Muscle layer of colon (tissue), 2 donors: ENCODE measurements at regions not wholly inside any gene's neighbourhood (a gene's known extent, or its start where the extent isn't known, plus 50 kb on each side); places are given as distances from the start of the nearest gene placed in this dataset.

ENCODE experiments used
- H3K27ac ChIP-seq: one replicate; pipeline ENCODE4 v1.7.0; 2013; ENCODE audit warnings: low read depth, mild to moderate bottlenecking, low read length, moderate library complexity
- H3K27me3 ChIP-seq, 2 donors: one replicate each; pipeline ENCODE4 v1.7.0; 2013; ENCODE audit warnings: low read length in 2 of 2, mild to moderate bottlenecking in 2 of 2; ENCODE audit not compliant: insufficient read depth in 2 of 2, control insufficient read depth in 1 of 2
- H3K36me3 ChIP-seq: one replicate; pipeline ENCODE4 v1.7.0; 2013; ENCODE audit warnings: mild to moderate bottlenecking, low read length; ENCODE audit not compliant: insufficient read depth
- H3K4me1 ChIP-seq: one replicate; pipeline ENCODE4 v1.7.0; 2013; ENCODE audit warnings: mild to moderate bottlenecking, low read length; ENCODE audit not compliant: insufficient read depth
- H3K4me3 ChIP-seq, 2 donors: one replicate each; pipeline ENCODE4 v1.7.0; 2013; ENCODE audit warnings: low read length in 2 of 2, low read depth in 1 of 2, mild to moderate bottlenecking in 1 of 2, moderate library complexity in 1 of 2
- H3K9ac ChIP-seq: one replicate; pipeline ENCODE4 v1.7.0; 2013; ENCODE audit warnings: low read length
- H3K9me3 ChIP-seq: one replicate; pipeline ENCODE4 v1.7.0; 2013; ENCODE audit warnings: mild to moderate bottlenecking, low read length
- donor health status: abdominal sarcoma.
- donor health status: Adenocarcinoma of cecum.

GRCh38 chr12:89880690-89881350 is 172.2 kb upstream of the ATP2B1 start:
- Histone ChIP-seq H3K9ac (no peak overlapping the region), H3K27me3 (no peaks in the 10 kb centered on the region), H3K36me3 (no peaks in the 10 kb centered on the region), H3K4me1 (no peaks in the 10 kb centered on the region), H3K9me3 (no peaks in the 10 kb centered on the region), H3K4me3 (no peak overlapping the region), H3K27ac (no peak overlapping the region)

- Histone ChIP-seq H3K27me3 (no peaks in the 10 kb centered on the region), H3K9ac (no peak overlapping the region), H3K36me3 (no peaks in the 10 kb centered on the region), H3K9me3 (no peaks in the 10 kb centered on the region), H3K27ac (no peak overlapping the region), H3K4me1 (no peaks in the 10 kb centered on the region), H3K4me3 (no peak overlapping the region)
Measured at GRCh38 chr12:89879766-89880165, 171.1 kb upstream of the ATP2B1 start.

- Histone ChIP-seq H3K27ac (no peak overlapping the region), H3K36me3 (no peaks in the 10 kb centered on the region)
Measured at GRCh38 chr12:89878950-89879349, 170.3 kb upstream of the ATP2B1 start.

DNA sequence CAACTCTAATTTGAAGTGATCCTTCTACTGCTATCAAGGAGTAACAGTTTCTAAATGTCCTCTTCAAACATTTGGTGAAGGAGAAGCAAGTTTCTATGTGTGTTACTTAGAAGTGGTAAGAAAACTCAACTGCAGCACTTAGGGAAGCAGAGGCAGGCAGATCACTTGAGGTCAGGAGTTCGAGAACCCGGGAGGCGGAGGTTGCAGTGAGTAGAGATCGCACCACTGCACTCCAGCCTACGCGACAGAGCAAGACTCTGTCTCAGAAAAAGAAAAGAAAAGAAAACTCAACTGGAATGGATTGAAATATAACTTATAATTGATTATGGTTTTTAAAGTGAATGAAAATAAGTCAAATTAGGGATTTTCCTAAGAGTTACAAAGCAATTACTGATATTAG is 169.7 kb upstream of the ATP2B1 start:
- Histone ChIP-seq H3K27ac (no peak overlapping the region), H3K9ac (no peak overlapping the region), H3K36me3 (no peaks in the 10 kb centered on the region), H3K4me1 (no peaks in the 10 kb centered on the region), H3K4me3 (no peak overlapping the region), H3K27me3 (no peaks in the 10 kb centered on the region), H3K9me3 (no peaks in the 10 kb centered on the region)

More at GRCh38 chr12:89878950-89879349, 170.3 kb upstream of the ATP2B1 start:
- Histone ChIP-seq H3K27me3 (no peaks in the 10 kb centered on the region), H3K4me1 (no peaks in the 10 kb centered on the region), H3K9ac (no peak overlapping the region), H3K9me3 (no peaks in the 10 kb centered on the region), H3K4me3 (no peak overlapping the region)

DNA sequence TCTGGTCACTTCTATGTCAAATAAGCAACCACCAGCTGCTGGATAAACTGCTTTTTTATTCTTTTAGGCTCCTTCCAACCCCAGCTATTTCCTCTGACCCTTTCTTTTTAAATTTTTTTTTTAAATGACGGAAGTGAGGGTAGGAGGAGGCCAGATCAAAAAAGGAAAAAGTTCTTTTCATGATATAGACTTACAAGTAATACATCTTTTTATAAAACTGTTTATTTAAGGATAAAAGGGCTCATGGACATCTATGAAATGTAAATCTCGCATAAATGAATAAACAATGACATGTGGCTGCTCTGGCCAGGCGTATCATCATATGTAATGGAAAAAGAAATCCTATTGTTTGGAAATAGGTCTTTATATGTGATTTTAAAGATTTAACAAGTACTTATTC is 169.0 kb upstream of the ATP2B1 start:
- Histone ChIP-seq H3K4me1 (no peaks in the 10 kb centered on the region), H3K9me3 (no peaks in the 10 kb centered on the region), H3K36me3 (no peaks in the 10 kb centered on the region), H3K27ac (no peak overlapping the region), H3K27me3 (no peaks in the 10 kb centered on the region), H3K4me3 (no peak overlapping the region), H3K9ac (no peak overlapping the region)

DNA sequence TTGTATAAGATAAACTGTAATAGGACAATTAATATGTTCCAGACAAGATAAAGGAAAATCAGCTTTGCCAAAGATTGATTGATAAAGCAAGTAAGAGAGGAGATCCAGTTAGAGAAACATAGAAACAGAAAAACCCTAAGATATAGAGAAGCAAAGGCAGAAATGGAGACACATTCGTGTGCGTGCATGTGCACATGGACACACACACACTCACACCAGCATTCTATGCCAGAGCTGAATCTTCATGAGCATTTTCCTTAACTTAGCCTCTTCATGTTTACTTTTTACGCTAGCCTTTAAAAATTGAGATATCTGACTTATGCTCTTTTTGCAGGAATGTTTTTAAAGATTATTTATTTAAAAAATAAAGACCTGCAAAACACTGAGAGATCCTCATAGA is 168.5 kb upstream of the ATP2B1 start:
- Histone ChIP-seq H3K36me3 (no peaks in the 10 kb centered on the region), H3K4me1 (no peaks in the 10 kb centered on the region), H3K9me3 (no peaks in the 10 kb centered on the region), H3K27me3 (no peaks in the 10 kb centered on the region), H3K9ac (no peak overlapping the region), H3K4me3 (no peak overlapping the region), H3K27ac (no peak overlapping the region)

- Histone ChIP-seq H3K4me3 (no peak overlapping the region), H3K9ac (no peak overlapping the region), H3K27me3 (no peaks in the 10 kb centered on the region), H3K9me3 (no peaks in the 10 kb centered on the region), H3K27ac (no peak overlapping the region), H3K36me3 (no peaks in the 10 kb centered on the region), H3K4me1 (no peaks in the 10 kb centered on the region)
Measured at GRCh38 chr12:89875809-89876208, 167.2 kb upstream of the ATP2B1 start.

- no peaks in the 10 kb centered on the region for H3K27me3 ChIP-seq
- H3K9me3 ChIP-seq: no peaks in the 10 kb centered on the region
- no peaks in the 10 kb centered on the region for H3K4me1 ChIP-seq
- H3K36me3 ChIP-seq: no peaks in the 10 kb centered on the region
- no peak overlapping the region for H3K9ac ChIP-seq
- no peak overlapping the region for H3K27ac ChIP-seq
- no peak overlapping the region for H3K4me3 ChIP-seq
Measured at GRCh38 chr12:89875225-89875624, 166.6 kb upstream of the ATP2B1 start.

- H3K9me3 ChIP-seq: no peaks in the 10 kb centered on the region
- no peak overlapping the region for H3K27ac ChIP-seq
- no peaks in the 10 kb centered on the region for H3K36me3 ChIP-seq
Measured at GRCh38 chr12:89874146-89874545, 165.5 kb upstream of the ATP2B1 start.

DNA sequence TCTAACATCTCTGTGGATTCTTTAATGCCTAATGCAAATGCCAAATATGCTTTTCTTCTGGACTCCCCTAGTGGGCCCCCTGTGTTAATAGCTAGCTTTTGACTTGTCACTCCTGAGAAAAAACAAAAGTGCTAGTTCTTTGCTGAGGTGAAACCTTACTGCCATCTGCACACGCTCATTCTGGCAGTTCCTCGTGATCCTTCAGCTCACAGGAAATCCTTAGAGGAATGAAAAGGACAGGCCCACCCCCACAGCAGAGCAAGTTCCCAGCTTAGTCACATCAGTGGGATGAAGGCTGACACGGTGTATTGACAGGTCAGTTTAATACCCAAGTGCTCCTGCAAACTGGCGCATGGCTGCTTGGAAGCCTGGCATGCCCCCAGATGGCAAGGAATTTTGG is 165.1 kb upstream of the ATP2B1 start:
- no peak overlapping the region for H3K9ac ChIP-seq
- no peaks in the 10 kb centered on the region for H3K27me3 ChIP-seq
- H3K27ac ChIP-seq: no peak overlapping the region
- H3K9me3 ChIP-seq: no peaks in the 10 kb centered on the region
- H3K4me1 ChIP-seq: no peaks in the 10 kb centered on the region
- no peaks in the 10 kb centered on the region for H3K36me3 ChIP-seq
- H3K4me3 ChIP-seq: no peak overlapping the region

More at GRCh38 chr12:89874146-89874545, 165.5 kb upstream of the ATP2B1 start:
- Histone ChIP-seq H3K27me3 (no peaks in the 10 kb centered on the region), H3K4me1 (no peaks in the 10 kb centered on the region), H3K9ac (no peak overlapping the region), H3K4me3 (no peak overlapping the region)

- Histone ChIP-seq H3K27me3 (no peaks in the 10 kb centered on the region), H3K36me3 (no peaks in the 10 kb centered on the region), H3K4me3 (no peak overlapping the region), H3K9ac (no peak overlapping the region), H3K4me1 (no peaks in the 10 kb centered on the region), H3K27ac (no peak overlapping the region), H3K9me3 (no peaks in the 10 kb centered on the region)
Measured at GRCh38 chr12:89872922-89873630, 164.4 kb upstream of the ATP2B1 start.
